Right lobe of liver (tissue), 6 donors: ENCODE measurements at regions not wholly inside any gene's neighbourhood (a gene's known extent, or its start where the extent isn't known, plus 50 kb on each side); places are given as distances from the start of the nearest gene placed in this dataset.
A peak's percentile ranks its signal among the peaks of the same experiment; 100 is the strongest.
"Not testable (repeated sequence)": the region's sequence is repeated elsewhere in the genome, so short reads cannot be mapped to it uniquely, and the experiment has no call there.

ENCODE experiments used
- ATAC-seq, 4 donors: fragments of 200-7000 bp; cut with Tn5 transposase; one replicate each; pipeline ENCODE4 v1.9.1; 2020; ENCODE audit warnings: mild to moderate bottlenecking in 4 of 4, moderate library complexity in 4 of 4
- DNase-seq, 3 donors: peaks; one replicate each; pipeline ENCODE4 v3.0.0-alpha.2; 2020
- H3K27ac ChIP-seq, 3 donors: fragments of 200-600 bp; one replicate each; pipeline ENCODE4 v1.8.0; 2022
- H3K27me3 ChIP-seq, 2 donors: fragments of 200-600 bp; one replicate each; pipeline ENCODE4 v1.8.0; 2022
- H3K36me3 ChIP-seq, 4 donors: fragments of 200-600 bp; sonication (generic) in 1 of 4; one replicate each; pipeline versions ENCODE4 v1.5.1 to v1.8.0; 2017 to 2022; ENCODE audit warnings: control low read depth in 1 of 4
- H3K4me1 ChIP-seq, 4 donors: fragments of 200-600 bp; sonication (generic) in 1 of 4; one replicate each; pipeline versions ENCODE4 v1.5.1 to v1.8.0; 2017 to 2022; ENCODE audit warnings: control low read depth in 1 of 4
- H3K4me3 ChIP-seq, 3 donors: fragments of 200-600 bp; one replicate each; pipeline ENCODE4 v1.8.0; 2022
- H3K9me3 ChIP-seq, 4 donors: fragments of 200-600 bp; sonication (generic) in 1 of 4; one replicate each; pipeline versions ENCODE4 v1.5.1 to v1.8.0; 2017 to 2022; ENCODE audit warnings: control low read depth in 1 of 4
- CTCF ChIP-seq, 4 donors: fragments of 200-600 bp in 3 of 4; fragments of 450-650 bp in 1 of 4; IDR thresholded peaks; one replicate each; pipeline versions ENCODE4 v1.5.1 to v1.8.0; 2016 to 2022; ENCODE audit warnings: antibody characterized with exemption in 4 of 4, mild to moderate bottlenecking in 2 of 4
- POLR2A ChIP-seq: fragments of 450-650 bp; IDR thresholded peaks from one replicate; pipeline ENCODE4 v1.6.1; 2017; ENCODE audit warnings: antibody characterized with exemption, mild to moderate bottlenecking
- WGBS: methylation state at CpG from one replicate; pipeline ENCODE4 v1.1.6; 2018; ENCODE audit warnings: low coverage, low lambda C conversion rate; ENCODE audit not compliant: insufficient coverage; ENCODE audit errors: missing lambda C conversion rate; 5-methylcytosine and 5-hydroxymethylcytosine counted together
- intact Hi-C, 2 donors: fragments of 100-400 bp; cut with DNase I; formaldehyde crosslinking; loops; one replicate each; pipeline versions ENCODE4 v1.11.2 to v1.14.1; 2022
- donor health status: DM: no; HTN: yes; CAD: no.
- donor health status: DM: no; HTN: no; CAD: no.
- donor health status: DM: no; HTN: no; CAD: no.
- donor health status: DM: no; HTN: yes; CAD: no.
- donor health status: DM: no; HTN: yes; CAD: no.

- 59% methylated on average over 4 of the region's 6 CpGs for whole genome bisulfite sequencing
- Histone ChIP-seq H3K27me3 (no peaks in the 10 kb centered on the region), H3K4me3 (no peak overlapping the region), H3K27ac (no peak overlapping the region), H3K36me3 (no peaks in the 10 kb centered on the region), H3K4me1 (no peaks in the 10 kb centered on the region), H3K9me3 (no peaks in the 10 kb centered on the region)
- intact Hi-C loops = no loop called here
- peak in 1 of 4 donors; percentile 58 for ATAC-seq
- TF ChIP-seq POLR2A (no peak), CTCF (IDR thresholded peaks at IDR 0.05) (no peak)
- peak in 1 of 3 donors; percentile 21 for DNase-seq
Observed at GRCh38 chr4:23945451-23946017, 55.7 kb upstream of the PPARGC1A start.

GRCh38 chr4:23944556-23944955 lies 54.7 kb upstream of the PPARGC1A start:
- H3K9me3 ChIP-seq, DNase-seq, H3K27ac ChIP-seq, H3K4me3 ChIP-seq, H3K27me3 ChIP-seq, H3K36me3 ChIP-seq, H3K4me1 ChIP-seq, intact Hi-C loops, ATAC-seq: not testable (repeated sequence)
- WGBS = 49% methylated on average over 3 of the region's 3 CpGs

- Histone ChIP-seq H3K9me3 (no peaks in the 10 kb centered on the region), H3K27me3 (no peaks in the 10 kb centered on the region), H3K4me1 (no peaks in the 10 kb centered on the region), H3K36me3 (no peaks in the 10 kb centered on the region), H3K4me3 (no peak overlapping the region), H3K27ac (no peak overlapping the region)
- DNase-seq (no peak), ATAC-seq (no peak)
- WGBS = 100% methylated on average over 2 of the region's 2 CpGs
- intact Hi-C loops = no loop called here
- TF ChIP-seq POLR2A = no peak
- TF ChIP-seq CTCF (IDR thresholded peaks at IDR 0.05) = no peak
Observed at GRCh38 chr4:23943478-23943877, 53.6 kb upstream of the PPARGC1A start.

- WGBS = 91% methylated on average over 1 of the region's 1 CpG
- intact Hi-C loops = no loop called here
- TF ChIP-seq CTCF (IDR thresholded peaks at IDR 0.05) (no peak), POLR2A (no peak)
Observed at GRCh38 chr4:23942471-23942870, 52.6 kb upstream of the PPARGC1A start.

More at GRCh38 chr4:23942471-23942870, 52.6 kb upstream of the PPARGC1A start:
- Histone ChIP-seq H3K36me3 (no peaks in the 10 kb centered on the region), H3K4me3 (no peak overlapping the region), H3K4me1 (no peaks in the 10 kb centered on the region), H3K27me3 (no peaks in the 10 kb centered on the region), H3K9me3 (no peaks in the 10 kb centered on the region), H3K27ac (no peak overlapping the region)
- no peak for DNase-seq
- ATAC-seq = no peak
